KMS-11 (cell line): ENCODE measurements at regions not wholly inside any gene's neighbourhood (a gene's known extent, or its start where the extent isn't known, plus 50 kb on each side); places are given as distances from the start of the nearest gene placed in this dataset.

Experiments
- H2AFZ ChIP-seq: fragments of 200-600 bp; sonication (generic); 2 replicates; pipeline ENCODE4 v1.6.1; 2016; ENCODE audit warnings: antibody characterized with exemption, mixed run types, low read depth
- H3K27ac ChIP-seq: fragments of 200-600 bp; sonication (generic); 2 replicates; pipeline ENCODE4 v1.6.1; 2016; ENCODE audit warnings: mild to moderate bottlenecking, mixed run types
- H3K27me3 ChIP-seq: fragments of 200-600 bp; sonication (generic); 2 replicates; pipeline ENCODE4 v1.6.1; 2017; ENCODE audit warnings: mild to moderate bottlenecking, low read depth, mixed run types, moderate library complexity; ENCODE audit not compliant: insufficient read depth
- H3K36me3 ChIP-seq: fragments of 200-600 bp; sonication (generic); 2 replicates; pipeline ENCODE4 v1.6.1; 2017; ENCODE audit warnings: mild to moderate bottlenecking, mixed run types; ENCODE audit not compliant: insufficient read depth
- H3K4me1 ChIP-seq: fragments of 200-600 bp; sonication (generic); 2 replicates; pipeline ENCODE4 v1.6.1; 2016; ENCODE audit warnings: mild to moderate bottlenecking, low read depth, mixed run types; ENCODE audit not compliant: poor library complexity, severe bottlenecking
- H3K4me2 ChIP-seq: fragments of 200-600 bp; sonication (generic); 2 replicates; pipeline ENCODE4 v1.7.0; 2016; ENCODE audit warnings: mild to moderate bottlenecking, mixed run types
- H3K4me3 ChIP-seq: fragments of 200-600 bp; sonication (generic); IDR thresholded peaks from 2 replicates; pipeline ENCODE4 v1.6.1; 2017; ENCODE audit warnings: low read depth, low read length, mixed read lengths; ENCODE audit not compliant: insufficient read depth
- H3K79me2 ChIP-seq: fragments of 200-600 bp; sonication (generic); 2 replicates; pipeline ENCODE4 v1.6.1; 2016; ENCODE audit warnings: low read depth, mixed run types; ENCODE audit not compliant: insufficient read depth
- H3K9ac ChIP-seq: fragments of 200-600 bp; sonication (generic); 2 replicates; pipeline ENCODE4 v1.6.1; 2016; ENCODE audit warnings: mild to moderate bottlenecking, mixed run types
- H4K20me1 ChIP-seq: fragments of 200-600 bp; sonication (generic); 2 replicates; pipeline ENCODE4 v1.6.1; 2016; ENCODE audit warnings: mild to moderate bottlenecking, mixed run types; ENCODE audit not compliant: insufficient read depth
- CTCF ChIP-seq: fragments of 200-600 bp; sonication (generic); conservative IDR thresholded peaks from 2 replicates; pipeline ENCODE4 v1.6.1; 2017; ENCODE audit warnings: low read depth, mild to moderate bottlenecking, antibody characterized with exemption, low read length, moderate library complexity, mixed read lengths

GRCh38 chr11:28922386-28922981, 814.3 kb downstream of the METTL15 start:
- Histone ChIP-seq H3K4me1 (no peaks in the 10 kb centered on the region), H3K27me3 (no peaks in the 10 kb centered on the region), H3K4me2 (no peak overlapping the region), H3K79me2 (no peaks in the 10 kb centered on the region), H2AFZ (no peak overlapping the region), H3K4me3 (no peak overlapping the region), H3K9ac (no peak overlapping the region), H4K20me1 (no peaks in the 10 kb centered on the region), H3K36me3 (no peaks in the 10 kb centered on the region), H3K27ac (no peak overlapping the region)
- no peak for TF ChIP-seq CTCF

GRCh38 chr11:28919194-28919593, 811.0 kb downstream of the METTL15 start:
- Histone ChIP-seq H3K4me2 (no peak overlapping the region), H3K79me2 (no peaks in the 10 kb centered on the region), H3K4me3 (no peak overlapping the region), H3K4me1 (no peaks in the 10 kb centered on the region), H3K27ac (no peak overlapping the region), H3K36me3 (no peaks in the 10 kb centered on the region), H3K27me3 (no peaks in the 10 kb centered on the region), H2AFZ (no peak overlapping the region), H3K9ac (no peak overlapping the region), H4K20me1 (no peaks in the 10 kb centered on the region)
- no peak for TF ChIP-seq CTCF

- Histone ChIP-seq H2AFZ (no peak overlapping the region), H3K79me2 (no peaks in the 10 kb centered on the region), H4K20me1 (no peaks in the 10 kb centered on the region), H3K9ac (no peak overlapping the region), H3K4me2 (no peak overlapping the region), H3K27me3 (no peaks in the 10 kb centered on the region), H3K27ac (no peak overlapping the region), H3K36me3 (no peaks in the 10 kb centered on the region), H3K4me1 (no peaks in the 10 kb centered on the region), H3K4me3 (no peak overlapping the region)
- TF ChIP-seq CTCF: no peak
Observed at GRCh38 chr11:28913883-28914282, 805.7 kb downstream of the METTL15 start.

- no peak overlapping the region for H3K9ac ChIP-seq
- H3K79me2 ChIP-seq: no peaks in the 10 kb centered on the region
- H2AFZ ChIP-seq: no peak overlapping the region
- H4K20me1 ChIP-seq: no peaks in the 10 kb centered on the region
- no peak overlapping the region for H3K27ac ChIP-seq
- H3K36me3 ChIP-seq: no peaks in the 10 kb centered on the region
- no peak overlapping the region for H3K4me3 ChIP-seq
- no peak overlapping the region for H3K4me2 ChIP-seq
- H3K27me3 ChIP-seq: no peaks in the 10 kb centered on the region
- no peak for TF ChIP-seq CTCF
- H3K4me1 ChIP-seq: no peaks in the 10 kb centered on the region
Observed at GRCh38 chr11:28911829-28912228, 803.6 kb downstream of the METTL15 start.
